Hepatocyte (in vitro differentiated cells): ENCODE measurements at regions not wholly inside any gene's neighbourhood (a gene's known extent, or its start where the extent isn't known, plus 50 kb on each side); places are given as distances from the start of the nearest gene placed in this dataset.

Source experiments
- DNase-seq: peaks from one replicate; pipeline ENCODE4 v3.0.0-alpha.2; 2016; ENCODE audit warnings: low spot score
- H2AFZ ChIP-seq: fragments of 200-600 bp; sonication (generic); 2 replicates; pipeline ENCODE4 v1.6.0; 2016; ENCODE audit warnings: antibody characterized with exemption, mild to moderate bottlenecking
- H3K27ac ChIP-seq: fragments of 200-600 bp; sonication (generic); 2 replicates; pipeline ENCODE4 v1.5.1; 2016; ENCODE audit warnings: mild to moderate bottlenecking
- H3K27me3 ChIP-seq: fragments of 200-600 bp; sonication (generic); 2 replicates; pipeline ENCODE4 v1.6.1; 2016
- H3K36me3 ChIP-seq: fragments of 200-600 bp; sonication (generic); replicated peaks from 2 replicates; pipeline ENCODE4 v1.5.1; 2016; ENCODE audit warnings: low read depth; ENCODE audit not compliant: insufficient read depth
- H3K4me1 ChIP-seq: fragments of 200-600 bp; sonication (generic); 2 replicates; pipeline ENCODE4 v1.5.1; 2016; ENCODE audit warnings: mild to moderate bottlenecking, moderate library complexity; ENCODE audit not compliant: insufficient read depth
- H3K4me2 ChIP-seq: fragments of 200-600 bp; sonication (generic); 2 replicates; pipeline ENCODE4 v1.6.0; 2016
- H3K4me3 ChIP-seq: fragments of 200-600 bp; sonication (generic); 2 replicates; pipeline ENCODE4 v1.5.1; 2016; ENCODE audit warnings: mild to moderate bottlenecking
- H3K79me2 ChIP-seq: fragments of 200-600 bp; sonication (generic); 2 replicates; pipeline ENCODE4 v1.6.0; 2017; ENCODE audit warnings: mild to moderate bottlenecking
- H3K9me2 ChIP-seq: fragments of 200-600 bp; sonication (generic); replicated peaks from 2 replicates; pipeline ENCODE4 v1.6.0; 2017; ENCODE audit warnings: mild to moderate bottlenecking; ENCODE audit not compliant: insufficient read depth
- H3K9me3 ChIP-seq: fragments of 200-600 bp; sonication (generic); 2 replicates; pipeline ENCODE4 v1.5.1; 2016; ENCODE audit warnings: low read depth, mild to moderate bottlenecking
- H4K20me1 ChIP-seq: fragments of 200-600 bp; sonication (generic); 2 replicates; pipeline ENCODE4 v1.6.0; 2016; ENCODE audit warnings: mild to moderate bottlenecking; ENCODE audit not compliant: insufficient read depth, poor library complexity, severe bottlenecking
- EZH2 ChIP-seq: fragments of 200-600 bp; sonication (generic); IDR thresholded peaks from 2 replicates; pipeline ENCODE4 v1.6.1; 2016; ENCODE audit warnings: antibody characterized with exemption, mild to moderate bottlenecking, borderline replicate concordance
- EZH2phosphoT487 ChIP-seq: fragments of 200-600 bp; sonication (generic); IDR thresholded peaks from one replicate; pipeline ENCODE4 v1.6.1; 2018; ENCODE audit warnings: antibody characterized with exemption, mild to moderate bottlenecking, low read depth, moderate library complexity; ENCODE audit not compliant: unreplicated experiment, severe bottlenecking
- WGBS: methylation state at CpG from one replicate; pipeline ENCODE4 v1.1.6; 2016; ENCODE audit warnings: low lambda C conversion rate; ENCODE audit errors: missing lambda C conversion rate; 5-methylcytosine and 5-hydroxymethylcytosine counted together
- TF ChIP-seq, protein P1 (sequence below): fragments of 200-600 bp; sonication (generic); IDR thresholded peaks from 2 replicates; pipeline ENCODE4 v1.5.1; 2016; ENCODE audit warnings: antibody characterized with exemption, mild to moderate bottlenecking; ENCODE audit not compliant: poor library complexity

DNA sequence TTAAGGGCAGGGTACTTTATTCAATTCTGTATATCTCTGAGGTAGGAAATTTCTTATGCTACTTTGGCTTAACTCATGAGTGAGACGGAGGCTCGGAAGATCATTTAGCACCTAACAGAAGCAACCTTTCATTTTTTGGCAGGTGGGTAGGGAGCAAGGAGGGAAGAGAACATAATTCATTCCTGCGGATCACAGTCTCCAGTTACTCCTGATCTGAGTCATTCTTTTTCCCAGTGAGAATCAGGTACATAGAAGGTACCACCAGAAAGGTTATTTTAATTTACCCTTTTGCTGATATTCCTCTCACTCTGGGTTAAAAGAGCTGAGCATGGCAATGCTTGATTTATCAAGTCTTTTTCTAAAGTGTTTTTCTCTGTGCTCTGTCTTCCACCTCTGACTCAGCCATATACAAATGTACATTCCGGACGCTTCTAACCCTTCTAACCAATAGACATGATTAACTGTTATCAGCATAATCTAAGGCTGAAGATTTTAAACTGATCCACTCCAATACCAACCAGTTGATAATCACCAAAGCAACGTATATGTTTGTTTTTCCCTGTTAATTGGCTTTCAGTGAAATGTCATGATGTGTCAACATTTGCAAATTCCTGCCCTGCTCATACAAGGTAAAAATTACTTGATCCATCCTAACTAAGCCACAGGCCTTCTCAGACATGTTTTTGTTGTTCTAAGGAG lies 271.7 kb downstream of the DUSP10 start:
- no peak overlapping the region for H2AFZ ChIP-seq
- DNase-seq, result no peak
- H3K27ac ChIP-seq, result no peak overlapping the region
- TF ChIP-seq, protein P1, sequence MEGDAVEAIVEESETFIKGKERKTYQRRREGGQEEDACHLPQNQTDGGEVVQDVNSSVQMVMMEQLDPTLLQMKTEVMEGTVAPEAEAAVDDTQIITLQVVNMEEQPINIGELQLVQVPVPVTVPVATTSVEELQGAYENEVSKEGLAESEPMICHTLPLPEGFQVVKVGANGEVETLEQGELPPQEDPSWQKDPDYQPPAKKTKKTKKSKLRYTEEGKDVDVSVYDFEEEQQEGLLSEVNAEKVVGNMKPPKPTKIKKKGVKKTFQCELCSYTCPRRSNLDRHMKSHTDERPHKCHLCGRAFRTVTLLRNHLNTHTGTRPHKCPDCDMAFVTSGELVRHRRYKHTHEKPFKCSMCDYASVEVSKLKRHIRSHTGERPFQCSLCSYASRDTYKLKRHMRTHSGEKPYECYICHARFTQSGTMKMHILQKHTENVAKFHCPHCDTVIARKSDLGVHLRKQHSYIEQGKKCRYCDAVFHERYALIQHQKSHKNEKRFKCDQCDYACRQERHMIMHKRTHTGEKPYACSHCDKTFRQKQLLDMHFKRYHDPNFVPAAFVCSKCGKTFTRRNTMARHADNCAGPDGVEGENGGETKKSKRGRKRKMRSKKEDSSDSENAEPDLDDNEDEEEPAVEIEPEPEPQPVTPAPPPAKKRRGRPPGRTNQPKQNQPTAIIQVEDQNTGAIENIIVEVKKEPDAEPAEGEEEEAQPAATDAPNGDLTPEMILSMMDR, result no peak
- TF ChIP-seq EZH2 (no peak), EZH2phosphoT487 (no peak)
- H4K20me1 ChIP-seq, result no peaks in the 10 kb centered on the region
- H3K9me3 ChIP-seq, result no peaks in the 10 kb centered on the region
- no peaks in the 10 kb centered on the region for H3K27me3 ChIP-seq
- WGBS, result 52% methylated on average over 6 of the region's 6 CpGs
- H3K4me1 ChIP-seq, result no peaks in the 10 kb centered on the region
- H3K9me2 ChIP-seq, result no peaks in the 10 kb centered on the region
- H3K79me2 ChIP-seq, result no peaks in the 10 kb centered on the region
- no peak overlapping the region for H3K4me2 ChIP-seq
- H3K4me3 ChIP-seq, result no peak overlapping the region
- H3K36me3 ChIP-seq, result no peaks in the 10 kb centered on the region

DNA sequence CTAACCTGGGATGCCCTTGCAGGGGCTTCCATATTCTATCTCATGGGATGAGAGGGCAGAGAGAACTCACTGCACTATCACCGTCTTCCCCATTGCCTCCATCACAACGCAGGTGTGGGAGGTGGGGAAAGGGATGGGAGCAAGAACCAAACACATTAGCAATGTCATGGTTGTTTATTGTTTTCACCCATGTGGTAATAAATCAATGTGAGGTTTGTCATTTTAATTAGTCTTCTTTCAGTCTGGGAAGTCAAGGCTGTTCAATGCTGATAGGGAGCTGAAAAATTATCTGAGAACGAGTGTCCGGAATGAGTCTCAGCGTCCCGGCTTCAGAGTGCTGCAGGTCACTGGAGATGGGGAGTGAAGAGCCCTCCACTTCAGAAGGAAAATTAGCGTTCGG lies 268.5 kb downstream of the DUSP10 start:
- no peak overlapping the region for H3K4me3 ChIP-seq
- peaks cover 6% of the 10 kb centered on the region for H3K4me1 ChIP-seq
- WGBS, result 58% methylated on average over 8 of the region's 8 CpGs
- TF ChIP-seq EZH2, result no peak
- no peak overlapping the region for H3K27ac ChIP-seq
- H3K9me2 ChIP-seq, result no peaks in the 10 kb centered on the region
- no peaks in the 10 kb centered on the region for H3K36me3 ChIP-seq
- no peaks in the 10 kb centered on the region for H3K9me3 ChIP-seq
- no peaks in the 10 kb centered on the region for H4K20me1 ChIP-seq
- H3K27me3 ChIP-seq, result no peaks in the 10 kb centered on the region
- no peaks in the 10 kb centered on the region for H3K79me2 ChIP-seq
- H2AFZ ChIP-seq, result no peak overlapping the region
- no peak overlapping the region for H3K4me2 ChIP-seq
- DNase-seq, result no peak

DNA sequence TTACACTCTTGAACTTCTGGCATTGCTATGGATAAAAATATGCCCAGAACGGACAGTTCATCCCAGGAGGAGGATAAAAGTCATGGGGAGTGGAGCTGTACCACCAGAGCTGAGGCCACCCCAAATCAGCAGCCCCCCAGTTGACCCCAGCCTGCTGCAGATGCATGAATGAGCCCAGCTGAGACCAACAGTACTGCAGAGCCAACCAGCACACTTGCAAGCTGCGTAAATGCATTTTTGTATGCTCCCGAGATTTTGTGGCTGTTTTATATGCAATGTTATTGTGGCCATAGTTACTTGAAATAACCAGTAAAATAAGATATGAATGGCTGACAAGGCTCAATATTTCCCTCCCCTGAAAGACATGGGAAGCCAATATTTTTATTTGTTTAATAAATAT lies 264.6 kb downstream of the DUSP10 start:
- no peak overlapping the region for H3K4me2 ChIP-seq
- whole genome bisulfite sequencing, result 70% methylated on average over 3 of the region's 3 CpGs
- TF ChIP-seq, protein P1, result no peak
- TF ChIP-seq EZH2 (no peak), EZH2phosphoT487 (no peak)
- DNase-seq, result no peak
- no peaks in the 10 kb centered on the region for H4K20me1 ChIP-seq
- no peaks in the 10 kb centered on the region for H3K9me2 ChIP-seq
- H3K9me3 ChIP-seq, result no peaks in the 10 kb centered on the region
- no peak overlapping the region for H3K27ac ChIP-seq
- no peak overlapping the region for H3K4me3 ChIP-seq
- peaks cover 6% of the 10 kb centered on the region for H3K4me1 ChIP-seq
- no peak overlapping the region for H2AFZ ChIP-seq
- H3K27me3 ChIP-seq, result peaks cover 4% of the 10 kb centered on the region
- no peaks in the 10 kb centered on the region for H3K79me2 ChIP-seq
- no peaks in the 10 kb centered on the region for H3K36me3 ChIP-seq

DNA sequence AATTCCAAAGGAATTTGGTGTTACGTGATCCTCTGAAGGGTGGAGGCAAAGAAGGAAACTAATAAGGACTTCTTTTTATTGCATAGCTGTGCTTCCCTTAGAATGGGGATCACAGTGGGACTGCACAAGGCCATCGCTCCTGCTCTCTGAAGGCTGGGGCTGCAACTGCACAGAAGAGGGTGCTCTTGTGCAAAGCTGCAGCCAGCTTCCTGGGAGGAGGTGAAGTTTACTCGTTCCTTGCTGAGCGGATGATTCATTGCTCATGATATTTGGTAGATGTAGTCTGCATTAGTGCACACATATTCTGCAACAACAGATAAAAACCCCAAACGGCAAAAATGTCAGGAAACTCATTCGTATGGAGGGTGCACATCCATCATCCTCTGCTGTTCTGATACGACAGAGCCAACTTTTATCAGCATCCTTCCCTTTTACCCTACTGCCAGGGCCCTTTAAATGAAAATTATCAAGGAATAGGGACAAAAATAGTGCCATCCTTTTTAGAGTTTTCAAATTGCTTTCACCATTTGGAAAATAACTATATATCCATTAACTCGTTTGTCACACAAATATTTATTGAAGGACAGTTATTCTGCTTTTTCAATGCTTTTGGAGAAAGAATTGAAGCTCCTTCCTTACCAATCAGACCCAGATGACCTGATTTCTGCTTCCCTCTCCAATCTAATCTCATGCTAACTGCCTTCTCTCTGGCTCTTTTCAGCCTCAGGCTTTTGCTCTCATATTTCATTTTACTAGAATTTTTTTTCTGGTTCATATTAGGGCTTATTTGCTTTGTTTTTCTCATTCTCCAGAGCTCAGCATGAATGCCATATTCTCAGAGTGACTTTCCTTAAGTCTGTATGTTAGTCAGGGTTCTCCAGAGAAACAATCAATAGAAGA lies 263.6 kb downstream of the DUSP10 start:
- H3K4me2 ChIP-seq, result no peak overlapping the region
- peaks cover 4% of the 10 kb centered on the region for H3K27me3 ChIP-seq
- no peaks in the 10 kb centered on the region for H3K9me2 ChIP-seq
- H2AFZ ChIP-seq, result no peak overlapping the region
- WGBS, result 23% methylated on average over 8 of the region's 8 CpGs
- no peaks in the 10 kb centered on the region for H4K20me1 ChIP-seq
- peaks cover 6% of the 10 kb centered on the region for H3K4me1 ChIP-seq
- TF ChIP-seq EZH2phosphoT487 (no peak), EZH2 (no peak)
- TF ChIP-seq, protein P1, result peak; percentile 83
- no peak overlapping the region for H3K4me3 ChIP-seq
- DNase-seq, result peak; percentile 84
- H3K9me3 ChIP-seq, result no peaks in the 10 kb centered on the region
- H3K79me2 ChIP-seq, result no peaks in the 10 kb centered on the region
- H3K36me3 ChIP-seq, result no peaks in the 10 kb centered on the region
- no peak overlapping the region for H3K27ac ChIP-seq
